Vagina (tissue), 2 donors: ENCODE measurements at regions not wholly inside any gene's neighbourhood (a gene's known extent, or its start where the extent isn't known, plus 50 kb on each side); places are given as distances from the start of the nearest gene placed in this dataset.

Experiments used
- DNase-seq, 2 donors: peaks; one replicate each; pipeline ENCODE4 v3.0.0-alpha.2; 2017; ENCODE audit errors: extremely low spot score in 2 of 2
- H3K27ac ChIP-seq: fragments of 200-600 bp; sonication (generic); one replicate; pipeline ENCODE4 v1.5.1; 2019
- H3K27me3 ChIP-seq: fragments of 200-600 bp; sonication (generic); one replicate; pipeline ENCODE4 v1.5.1; 2019
- H3K36me3 ChIP-seq, 2 donors: fragments of 200-600 bp; sonication (generic); one replicate each; pipeline ENCODE4 v1.5.1; 2017 to 2019
- H3K4me1 ChIP-seq: fragments of 200-600 bp; sonication (generic); one replicate; pipeline ENCODE4 v1.5.1; 2019
- H3K4me3 ChIP-seq, 2 donors: fragments of 200-600 bp; sonication (generic); 1 replicate in 1 of 2; 2 replicates in 1 of 2; pipeline ENCODE4 v1.5.1; 2016 to 2019
- H3K9me3 ChIP-seq: fragments of 200-600 bp; sonication (generic); one replicate; pipeline ENCODE4 v1.5.1; 2019
- CTCF ChIP-seq, 3 experiments: fragments of 450-650 bp in 2 of 3; fragments of 200-600 bp in 1 of 3; sonication (generic) in 1 of 3; IDR thresholded peaks; one replicate each; pipeline ENCODE4 v1.5.1; 2017 to 2019; ENCODE audit warnings: antibody characterized with exemption in 3 of 3, mild to moderate bottlenecking in 2 of 3, moderate library complexity in 2 of 3
- POLR2A ChIP-seq, 2 donors: fragments of 450-650 bp; IDR thresholded peaks; one replicate each; pipeline ENCODE4 v1.6.1; 2017; ENCODE audit warnings: antibody characterized with exemption in 2 of 2, mild to moderate bottlenecking in 2 of 2, moderate library complexity in 2 of 2
- POLR2AphosphoS5 ChIP-seq, 2 donors: sonication (generic); formaldehyde crosslinking; IDR thresholded peaks; one replicate each; pipeline ENCODE4 v1.9.0; 2017; ENCODE audit warnings: antibody characterized with exemption in 2 of 2, mild to moderate bottlenecking in 2 of 2, low read depth in 1 of 2; ENCODE audit not compliant: insufficient read depth in 1 of 2
- intact Hi-C: fragments of 100-400 bp; cut with DNase I; formaldehyde crosslinking; loops from one replicate; pipeline ENCODE4 v1.15.1; 2023

DNA sequence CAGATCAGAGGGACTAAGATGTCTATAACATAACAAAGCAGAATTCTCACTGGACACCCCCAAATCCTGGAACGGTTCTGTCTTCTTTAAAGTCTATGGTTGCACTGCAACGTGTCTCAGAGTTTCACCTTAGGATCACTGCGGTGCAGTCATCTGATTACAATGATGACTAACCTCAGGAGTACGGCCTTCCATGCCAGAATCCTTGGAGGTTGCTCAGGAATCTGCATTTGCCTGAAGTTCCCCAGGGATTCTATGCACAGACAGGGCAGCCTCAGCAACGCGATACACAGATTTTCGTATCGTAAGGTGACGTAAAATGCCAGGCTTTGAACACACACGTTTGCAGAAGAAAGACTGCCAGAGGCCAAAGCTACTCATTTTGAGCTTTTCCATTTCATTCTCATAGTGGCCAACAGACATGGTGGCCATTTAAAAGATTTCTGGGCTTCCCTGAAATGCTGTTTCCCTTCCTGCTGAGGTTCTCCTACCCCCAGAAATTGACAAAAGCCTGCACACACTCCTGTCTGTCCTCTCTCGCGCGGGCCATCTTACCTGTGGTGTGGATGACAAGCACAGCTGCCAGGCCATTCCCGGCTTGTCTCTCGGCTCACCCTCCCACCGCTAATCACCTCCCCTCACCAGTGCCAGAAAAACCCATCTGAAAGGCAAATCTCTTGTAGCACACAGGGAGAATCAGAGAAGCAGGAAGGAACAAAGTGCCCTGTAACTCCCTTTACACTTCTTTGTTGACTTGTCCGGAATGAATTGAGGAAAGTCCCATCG lies 148.8 kb downstream of the ACKR3 start:
- Histone ChIP-seq H3K36me3 (no peaks in the 10 kb centered on the region), H3K4me3 (no peak overlapping the region), H3K4me1 (peaks cover 20% of the 10 kb centered on the region), H3K27me3 (no peaks in the 10 kb centered on the region), H3K27ac (no peak overlapping the region), H3K9me3 (no peaks in the 10 kb centered on the region)
- intact Hi-C loops, result no loop called here
- no peak for DNase-seq
- TF ChIP-seq POLR2AphosphoS5 (IDR thresholded peaks at IDR 0.05; ENCODE audit: insufficient read depth in 1 of 2, low read depth in 1 of 2), result no peak
- TF ChIP-seq POLR2A (IDR thresholded peaks at IDR 0.05), result no peak
- no peak for TF ChIP-seq CTCF (IDR thresholded peaks at IDR 0.05)

DNA sequence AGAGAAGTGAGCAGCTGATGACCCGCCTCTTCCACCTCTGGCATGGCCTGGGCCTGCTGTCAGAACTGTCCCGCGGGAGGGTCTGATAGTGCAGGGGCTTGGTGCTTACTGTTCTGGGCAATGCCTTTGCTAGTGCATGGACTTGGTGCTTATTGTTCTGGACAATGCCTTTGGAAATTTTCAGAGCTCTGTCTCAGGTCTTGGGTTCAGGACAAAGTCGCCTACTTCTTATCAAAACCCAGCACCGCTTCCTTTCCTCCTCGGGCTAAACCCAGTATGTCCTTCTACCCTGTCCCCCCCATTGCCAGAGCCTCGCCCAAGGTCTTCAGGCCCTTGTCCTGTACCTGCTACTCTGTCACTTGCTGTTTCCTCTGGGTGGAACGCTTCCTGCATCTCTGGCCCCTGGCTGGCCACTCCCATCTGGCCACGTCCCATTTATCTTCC lies 149.6 kb downstream of the ACKR3 start:
- H3K27ac ChIP-seq, result no peak overlapping the region
- no peak for DNase-seq
- H3K9me3 ChIP-seq, result no peaks in the 10 kb centered on the region
- no peak overlapping the region for H3K4me3 ChIP-seq
- no peak for TF ChIP-seq CTCF (IDR thresholded peaks at IDR 0.05)
- TF ChIP-seq POLR2AphosphoS5 (IDR thresholded peaks at IDR 0.05; ENCODE audit: insufficient read depth in 1 of 2, low read depth in 1 of 2), result no peak
- no peak for TF ChIP-seq POLR2A (IDR thresholded peaks at IDR 0.05)
- intact Hi-C loops, result no loop called here
- peaks cover 15% of the 10 kb centered on the region for H3K4me1 ChIP-seq
- no peaks in the 10 kb centered on the region for H3K27me3 ChIP-seq
- H3K36me3 ChIP-seq, result no peaks in the 10 kb centered on the region

GRCh38 chr2:236720974-236721540 lies 151.4 kb downstream of the ACKR3 start:
- Histone ChIP-seq H3K36me3 (no peaks in the 10 kb centered on the region), H3K27ac (no peak overlapping the region), H3K4me1 (no peaks in the 10 kb centered on the region), H3K9me3 (no peaks in the 10 kb centered on the region), H3K27me3 (no peaks in the 10 kb centered on the region), H3K4me3 (no peak overlapping the region)
- no peak for TF ChIP-seq CTCF (IDR thresholded peaks at IDR 0.05)
- no peak for TF ChIP-seq POLR2AphosphoS5 (IDR thresholded peaks at IDR 0.05; ENCODE audit: insufficient read depth in 1 of 2, low read depth in 1 of 2)
- TF ChIP-seq POLR2A (IDR thresholded peaks at IDR 0.05), result no peak
- DNase-seq, result no peak
- intact Hi-C loops, result no loop called here

GRCh38 chr2:236724200-236724599 lies 154.6 kb downstream of the ACKR3 start:
- DNase-seq, result no peak
- no peaks in the 10 kb centered on the region for H3K4me1 ChIP-seq
- no peak for TF ChIP-seq CTCF (IDR thresholded peaks at IDR 0.05)
- no peak for TF ChIP-seq POLR2A (IDR thresholded peaks at IDR 0.05)
- no peak for TF ChIP-seq POLR2AphosphoS5 (IDR thresholded peaks at IDR 0.05; ENCODE audit: insufficient read depth in 1 of 2, low read depth in 1 of 2)
- no peaks in the 10 kb centered on the region for H3K27me3 ChIP-seq
- no peak overlapping the region for H3K4me3 ChIP-seq
- no peak overlapping the region for H3K27ac ChIP-seq
- H3K9me3 ChIP-seq, result no peaks in the 10 kb centered on the region
- intact Hi-C loops, result no loop called here
- H3K36me3 ChIP-seq, result no peaks in the 10 kb centered on the region
